H9 (cell line): ENCODE measurements at regions not wholly inside any gene's neighbourhood (a gene's known extent, or its start where the extent isn't known, plus 50 kb on each side); places are given as distances from the start of the nearest gene placed in this dataset.

Experiments used
- DNase-seq: peaks from one replicate; pipeline ENCODE4 v3.0.0-alpha.2; 2017
- H2AFZ ChIP-seq: one replicate; pipeline ENCODE4 v1.6.1; 2013; ENCODE audit warnings: mild to moderate bottlenecking, low read length, control low read depth, moderate library complexity
- H2AK5ac ChIP-seq: 2 replicates; pipeline ENCODE4 v1.6.1; 2013; ENCODE audit warnings: low read length, control low read depth, mixed read lengths; ENCODE audit not compliant: insufficient read length
- H2BK120ac ChIP-seq: one replicate; pipeline ENCODE4 v1.6.1; 2013; ENCODE audit warnings: low read depth, mild to moderate bottlenecking, low read length, control low read depth, inconsistent platforms; ENCODE audit not compliant: poor library complexity, severe bottlenecking
- H2BK12ac ChIP-seq: 2 replicates; pipeline ENCODE4 v1.6.1; 2013; ENCODE audit warnings: low read length, control low read depth, mixed read lengths, low read depth; ENCODE audit not compliant: insufficient read length
- H2BK15ac ChIP-seq: 2 replicates; pipeline ENCODE4 v1.6.1; 2013; ENCODE audit warnings: low read depth, low read length, control low read depth
- H2BK20ac ChIP-seq: one replicate; pipeline ENCODE4 v1.6.1; 2013; ENCODE audit warnings: low read depth, mild to moderate bottlenecking, low read length, control low read depth, inconsistent platforms; ENCODE audit not compliant: poor library complexity, severe bottlenecking
- H2BK5ac ChIP-seq: 2 replicates; pipeline ENCODE4 v1.6.1; 2013; ENCODE audit warnings: low read length, control low read depth, mixed read lengths; ENCODE audit not compliant: insufficient read length
- H3K14ac ChIP-seq: 2 replicates; pipeline ENCODE4 v1.6.1; 2013; ENCODE audit warnings: low read length, control low read depth; ENCODE audit not compliant: insufficient read depth
- H3K18ac ChIP-seq: 2 replicates; pipeline ENCODE4 v1.6.1; 2013; ENCODE audit warnings: low read depth, mild to moderate bottlenecking, mixed read lengths, low read length, control low read depth; ENCODE audit not compliant: insufficient read length
- H3K23ac ChIP-seq: 2 replicates; pipeline ENCODE4 v1.6.1; 2013; ENCODE audit warnings: low read length, control low read depth, mixed read lengths, low read depth; ENCODE audit not compliant: insufficient read length
- H3K23me2 ChIP-seq: 2 replicates; pipeline ENCODE4 v1.6.1; 2013; ENCODE audit warnings: low read depth, mild to moderate bottlenecking, mixed read lengths, low read length, control low read depth; ENCODE audit not compliant: insufficient read length, poor library complexity, severe bottlenecking
- H3K27ac ChIP-seq: 2 replicates; pipeline ENCODE4 v1.5.1; 2013; ENCODE audit warnings: low read length, control low read depth, mixed read lengths, low read depth; ENCODE audit not compliant: insufficient read length
- H3K27me3 ChIP-seq: 2 replicates; pipeline ENCODE4 v1.6.1; 2013; ENCODE audit warnings: low read length, control low read depth, inconsistent platforms; ENCODE audit not compliant: insufficient read depth
- H3K4ac ChIP-seq: 2 replicates; pipeline ENCODE4 v1.6.1; 2013; ENCODE audit warnings: low read depth, mild to moderate bottlenecking, control low read depth, inconsistent platforms, low read length, moderate library complexity
- H3K4me1 ChIP-seq: 2 replicates; pipeline ENCODE4 v1.6.1; 2013; ENCODE audit warnings: low read length, control low read depth, inconsistent platforms; ENCODE audit not compliant: insufficient read depth
- H3K4me2 ChIP-seq: 2 replicates; pipeline ENCODE4 v1.6.1; 2013; ENCODE audit warnings: low read length, control low read depth, mixed read lengths; ENCODE audit not compliant: insufficient read length, insufficient read depth
- H3K56ac ChIP-seq: 2 replicates; pipeline ENCODE4 v1.6.1; 2013; ENCODE audit warnings: low read depth, mild to moderate bottlenecking, mixed read lengths, low read length, control low read depth; ENCODE audit not compliant: insufficient read length
- H3K79me1 ChIP-seq: 2 replicates; pipeline ENCODE4 v1.6.1; 2013; ENCODE audit warnings: low read depth, mild to moderate bottlenecking, moderate library complexity, low read length, control low read depth, inconsistent platforms; ENCODE audit not compliant: insufficient read depth, poor library complexity, severe bottlenecking
- H3K79me2 ChIP-seq: 2 replicates; pipeline ENCODE4 v1.6.1; 2013; ENCODE audit warnings: low read length, control low read depth, inconsistent platforms; ENCODE audit not compliant: insufficient read depth
- H3K9ac ChIP-seq: 2 replicates; pipeline ENCODE4 v1.6.1; 2013; ENCODE audit warnings: low read length, control low read depth, mixed read lengths; ENCODE audit not compliant: insufficient read length; ENCODE audit errors: extremely low read depth
- H3K9me3 ChIP-seq: one replicate; pipeline ENCODE4 v1.6.1; 2013; ENCODE audit warnings: low read depth, low read length, inconsistent platforms; ENCODE audit not compliant: control insufficient read depth
- H3T11ph ChIP-seq: one replicate; pipeline ENCODE4 v1.6.1; 2013; ENCODE audit warnings: mild to moderate bottlenecking, low read length, control low read depth, inconsistent platforms
- H4K20me1 ChIP-seq: one replicate; pipeline ENCODE4 v1.6.1; 2013; ENCODE audit not compliant: control insufficient read depth, insufficient read length, insufficient read depth
- H4K5ac ChIP-seq: 2 replicates; pipeline ENCODE4 v1.6.1; 2013; ENCODE audit warnings: low read depth, mild to moderate bottlenecking, mixed read lengths, low read length, control low read depth; ENCODE audit not compliant: insufficient read length
- H4K8ac ChIP-seq: replicated peaks from 2 replicates; pipeline ENCODE4 v1.6.1; 2013; ENCODE audit warnings: low read length, control low read depth, mixed read lengths, low read depth; ENCODE audit not compliant: insufficient read length
- H4K91ac ChIP-seq: 2 replicates; pipeline ENCODE4 v1.6.1; 2013; ENCODE audit warnings: low read depth, mild to moderate bottlenecking, moderate library complexity, mixed read lengths, low read length, control low read depth; ENCODE audit not compliant: insufficient read length
- H3K27ac Mint-ChIP-seq, 3 experiments: 2 replicates in 2 of 3; 3 replicates in 1 of 3; pipeline ENCODE4 v1.8.0; 2020 to 2021; ENCODE audit warnings: mixed read lengths in 3 of 3, mild to moderate bottlenecking in 1 of 3, moderate library complexity in 1 of 3
- H3K27me3 Mint-ChIP-seq: 2 replicates; pipeline ENCODE4 v1.8.0; 2021; ENCODE audit warnings: low read depth, mild to moderate bottlenecking, moderate library complexity, mixed read lengths
- H3K36me3 Mint-ChIP-seq, 3 experiments: 2 replicates in 2 of 3; 3 replicates in 1 of 3; pipeline ENCODE4 v1.8.0; 2020 to 2021; ENCODE audit warnings: low read depth in 3 of 3, mixed read lengths in 3 of 3; ENCODE audit not compliant: insufficient read depth in 1 of 3
- H3K4me1 Mint-ChIP-seq, 2 experiments: 2 replicates each; pipeline ENCODE4 v1.8.0; 2020; ENCODE audit warnings: mixed read lengths in 2 of 2
- H3K4me3 Mint-ChIP-seq, 2 experiments: 2 replicates in 1 of 2; 3 replicates in 1 of 2; pipeline ENCODE4 v1.8.0; 2020 to 2021; ENCODE audit warnings: mild to moderate bottlenecking in 2 of 2, mixed read lengths in 2 of 2, moderate library complexity in 1 of 2
- H3K9me3 Mint-ChIP-seq, 2 experiments: 2 replicates in 1 of 2; 3 replicates in 1 of 2; pipeline ENCODE4 v1.8.0; 2020; ENCODE audit warnings: mild to moderate bottlenecking in 2 of 2, mixed read lengths in 2 of 2, moderate library complexity in 1 of 2
- WGBS: extraction: QIAGEN DNeasy Blood & Tissue Kit; methylation state at CpG from one replicate; pipeline ENCODE4 v1.1.7; 2013; ENCODE audit warnings: missing lambda C conversion rate, low lambda C conversion rate, mixed read lengths; ENCODE audit not compliant: insufficient read length; ENCODE audit errors: extremely low coverage; 5-methylcytosine and 5-hydroxymethylcytosine counted together
- TF ChIP-seq, protein P1 (sequence below): fragments of 200-600 bp; sonication (generic); conservative IDR thresholded peaks from 3 replicates; pipeline ENCODE4 v1.8.0; 2021; ENCODE audit warnings: antibody characterized with exemption, mild to moderate bottlenecking

DNA sequence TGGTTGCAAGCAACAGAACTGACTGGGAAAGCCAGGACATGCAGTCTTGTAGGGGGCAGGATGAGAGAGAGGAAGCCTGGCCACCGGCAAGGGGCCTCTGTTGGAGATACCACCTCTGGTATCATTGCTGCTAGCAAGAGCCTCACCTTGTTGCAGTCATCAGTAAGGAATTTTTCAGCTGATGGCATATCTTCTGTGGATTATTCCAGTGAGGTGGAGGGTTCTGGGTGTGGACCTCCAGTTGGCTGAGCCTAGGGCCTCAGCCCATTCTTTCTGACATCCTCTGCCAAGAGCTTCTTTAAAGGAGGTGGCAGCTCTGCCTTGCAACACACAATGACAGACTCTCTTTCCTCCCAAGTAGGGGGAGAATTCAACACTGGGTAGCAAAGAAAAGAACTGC is 128.9 kb downstream of the AQP9 start:
- Histone ChIP-seq H3K18ac (no peak overlapping the region), H2BK120ac (no peak overlapping the region), H2AK5ac (no peak overlapping the region), H2BK20ac (no peak overlapping the region), H3K4ac (no peak overlapping the region), H2BK12ac (no peak overlapping the region), H3K4me1 (no peaks in the 10 kb centered on the region; the same call in 1 of the 2 replicates), H3K79me2 (no peaks in the 10 kb centered on the region), H4K20me1 (no peaks in the 10 kb centered on the region), H3K14ac (no peak overlapping the region), H4K91ac (no peak overlapping the region), H2AFZ (no peak overlapping the region), H3K23me2 (no peaks in the 10 kb centered on the region), H2BK5ac (no peak overlapping the region), H3T11ph (no peak overlapping the region), H4K5ac (no peak overlapping the region), H3K23ac (no peak overlapping the region), H3K27me3 (no peaks in the 10 kb centered on the region), H3K27ac (no peak overlapping the region), H3K9ac (no peak overlapping the region), H3K4me2 (no peak overlapping the region), H2BK15ac (no peak overlapping the region), H3K9me3 (no peaks in the 10 kb centered on the region), H4K8ac (no peak overlapping the region), H3K56ac (no peak overlapping the region), H3K79me1 (no peaks in the 10 kb centered on the region)
- H3K27ac Mint-ChIP-seq, result no peak overlapping the region
- peaks cover 7 to 14% of the 10 kb centered on the region in 2 experiments; a peak in 4 of 5 replicates for H3K9me3 Mint-ChIP-seq
- WGBS, result no CpG with 5 or more reads among the region's 1 CpG
- TF ChIP-seq, protein P1, sequence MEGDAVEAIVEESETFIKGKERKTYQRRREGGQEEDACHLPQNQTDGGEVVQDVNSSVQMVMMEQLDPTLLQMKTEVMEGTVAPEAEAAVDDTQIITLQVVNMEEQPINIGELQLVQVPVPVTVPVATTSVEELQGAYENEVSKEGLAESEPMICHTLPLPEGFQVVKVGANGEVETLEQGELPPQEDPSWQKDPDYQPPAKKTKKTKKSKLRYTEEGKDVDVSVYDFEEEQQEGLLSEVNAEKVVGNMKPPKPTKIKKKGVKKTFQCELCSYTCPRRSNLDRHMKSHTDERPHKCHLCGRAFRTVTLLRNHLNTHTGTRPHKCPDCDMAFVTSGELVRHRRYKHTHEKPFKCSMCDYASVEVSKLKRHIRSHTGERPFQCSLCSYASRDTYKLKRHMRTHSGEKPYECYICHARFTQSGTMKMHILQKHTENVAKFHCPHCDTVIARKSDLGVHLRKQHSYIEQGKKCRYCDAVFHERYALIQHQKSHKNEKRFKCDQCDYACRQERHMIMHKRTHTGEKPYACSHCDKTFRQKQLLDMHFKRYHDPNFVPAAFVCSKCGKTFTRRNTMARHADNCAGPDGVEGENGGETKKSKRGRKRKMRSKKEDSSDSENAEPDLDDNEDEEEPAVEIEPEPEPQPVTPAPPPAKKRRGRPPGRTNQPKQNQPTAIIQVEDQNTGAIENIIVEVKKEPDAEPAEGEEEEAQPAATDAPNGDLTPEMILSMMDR, result no peak
- no peak for DNase-seq
- no peak overlapping the region for H3K4me3 Mint-ChIP-seq
- H3K36me3 Mint-ChIP-seq, result peaks cover 0 to 13% (median 6%) of the 10 kb centered on the region in 3 experiments; a peak in 4 of 7 replicates
- no peaks in the 10 kb centered on the region for H3K27me3 Mint-ChIP-seq
- peaks cover 17% of the 10 kb centered on the region in 2 experiments for H3K4me1 Mint-ChIP-seq
